Brain microvascular endothelial cell (primary cell): ENCODE measurements at regions not wholly inside any gene's neighbourhood (a gene's known extent, or its start where the extent isn't known, plus 50 kb on each side); places are given as distances from the start of the nearest gene placed in this dataset.

Source experiments
- DNase-seq: peaks from one replicate; pipeline ENCODE4 v3.0.0-alpha.2; 2020
- H3K27ac ChIP-seq: fragments of 250-450 bp; sonication (Bioruptor Pico); 2 replicates; pipeline ENCODE4 v1.5.1; 2020; ENCODE audit warnings: mild to moderate bottlenecking, moderate library complexity
- H3K27me3 ChIP-seq: fragments of 250-450 bp; sonication (Bioruptor Pico); replicated peaks from 2 replicates; pipeline ENCODE4 v1.5.1; 2020; ENCODE audit warnings: mild to moderate bottlenecking
- H3K36me3 ChIP-seq: fragments of 250-450 bp; sonication (Bioruptor Pico); replicated peaks from 2 replicates; pipeline ENCODE4 v1.5.1; 2020; ENCODE audit warnings: mild to moderate bottlenecking
- H3K4me3 ChIP-seq: 2 replicates; pipeline ENCODE4 v1.5.1; 2011; ENCODE audit warnings: low read depth, mild to moderate bottlenecking, control low read depth, low read length, moderate library complexity
- in situ Hi-C: cut with HindIII; loops from 2 replicates; pipeline ENCODE4 v1.10.0; 2017; ENCODE audit warnings: low sequenced_read_pairs, low pct_ligation_motif_present
- TF ChIP-seq, protein P1 (sequence below): IDR thresholded peaks from 2 replicates; pipeline ENCODE4 v1.5.1; 2011; ENCODE audit warnings: low read depth, mild to moderate bottlenecking, moderate library complexity, low read length, control low read depth, inconsistent platforms; ENCODE audit errors: missing control alignments

DNA sequence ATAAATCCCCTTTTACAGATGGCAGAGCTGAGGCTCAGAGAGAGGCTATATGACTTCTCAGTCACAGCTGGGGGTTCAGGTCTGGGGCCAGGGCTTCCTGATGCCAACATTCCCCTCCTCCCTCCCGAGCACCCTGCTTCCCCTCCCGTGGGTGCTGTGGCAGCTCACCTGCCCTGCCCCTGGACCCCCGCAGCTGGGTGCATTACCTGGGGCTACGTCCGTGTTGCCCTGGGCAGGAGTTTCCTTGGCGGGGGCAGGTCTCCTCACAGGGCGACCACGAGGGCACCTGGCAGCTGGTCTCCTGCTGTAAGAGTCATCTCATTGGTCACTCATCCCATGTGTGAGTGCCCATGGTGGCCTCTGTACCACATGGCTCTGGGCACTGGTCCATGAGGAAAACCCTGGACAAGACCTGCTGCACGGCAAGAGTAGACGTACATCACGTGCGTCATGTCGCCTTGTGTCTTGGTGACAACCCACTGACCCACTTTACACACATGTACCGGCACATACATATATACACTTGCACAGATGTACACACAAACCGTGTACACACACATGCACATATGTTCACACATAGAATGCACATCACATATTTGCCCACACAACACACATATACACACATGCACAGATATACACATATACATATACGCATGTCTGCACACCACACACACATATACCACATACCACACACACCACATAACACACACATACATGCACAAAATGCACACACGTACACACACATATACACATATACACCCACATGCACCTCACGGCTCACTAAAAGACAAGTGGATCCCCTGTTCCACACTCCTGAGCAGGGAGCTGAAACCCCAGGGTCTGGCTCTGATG, 134.0 kb downstream of the FOXL1 start:
- Histone ChIP-seq H3K36me3 (no peaks in the 10 kb centered on the region), H3K27me3 (no peaks in the 10 kb centered on the region), H3K4me3 (no peak overlapping the region), H3K27ac (no peak overlapping the region)
- DNase-seq, result no peak
- TF ChIP-seq, protein P1, sequence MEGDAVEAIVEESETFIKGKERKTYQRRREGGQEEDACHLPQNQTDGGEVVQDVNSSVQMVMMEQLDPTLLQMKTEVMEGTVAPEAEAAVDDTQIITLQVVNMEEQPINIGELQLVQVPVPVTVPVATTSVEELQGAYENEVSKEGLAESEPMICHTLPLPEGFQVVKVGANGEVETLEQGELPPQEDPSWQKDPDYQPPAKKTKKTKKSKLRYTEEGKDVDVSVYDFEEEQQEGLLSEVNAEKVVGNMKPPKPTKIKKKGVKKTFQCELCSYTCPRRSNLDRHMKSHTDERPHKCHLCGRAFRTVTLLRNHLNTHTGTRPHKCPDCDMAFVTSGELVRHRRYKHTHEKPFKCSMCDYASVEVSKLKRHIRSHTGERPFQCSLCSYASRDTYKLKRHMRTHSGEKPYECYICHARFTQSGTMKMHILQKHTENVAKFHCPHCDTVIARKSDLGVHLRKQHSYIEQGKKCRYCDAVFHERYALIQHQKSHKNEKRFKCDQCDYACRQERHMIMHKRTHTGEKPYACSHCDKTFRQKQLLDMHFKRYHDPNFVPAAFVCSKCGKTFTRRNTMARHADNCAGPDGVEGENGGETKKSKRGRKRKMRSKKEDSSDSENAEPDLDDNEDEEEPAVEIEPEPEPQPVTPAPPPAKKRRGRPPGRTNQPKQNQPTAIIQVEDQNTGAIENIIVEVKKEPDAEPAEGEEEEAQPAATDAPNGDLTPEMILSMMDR, result no peak
- in situ Hi-C loops, result no loop called here

DNA sequence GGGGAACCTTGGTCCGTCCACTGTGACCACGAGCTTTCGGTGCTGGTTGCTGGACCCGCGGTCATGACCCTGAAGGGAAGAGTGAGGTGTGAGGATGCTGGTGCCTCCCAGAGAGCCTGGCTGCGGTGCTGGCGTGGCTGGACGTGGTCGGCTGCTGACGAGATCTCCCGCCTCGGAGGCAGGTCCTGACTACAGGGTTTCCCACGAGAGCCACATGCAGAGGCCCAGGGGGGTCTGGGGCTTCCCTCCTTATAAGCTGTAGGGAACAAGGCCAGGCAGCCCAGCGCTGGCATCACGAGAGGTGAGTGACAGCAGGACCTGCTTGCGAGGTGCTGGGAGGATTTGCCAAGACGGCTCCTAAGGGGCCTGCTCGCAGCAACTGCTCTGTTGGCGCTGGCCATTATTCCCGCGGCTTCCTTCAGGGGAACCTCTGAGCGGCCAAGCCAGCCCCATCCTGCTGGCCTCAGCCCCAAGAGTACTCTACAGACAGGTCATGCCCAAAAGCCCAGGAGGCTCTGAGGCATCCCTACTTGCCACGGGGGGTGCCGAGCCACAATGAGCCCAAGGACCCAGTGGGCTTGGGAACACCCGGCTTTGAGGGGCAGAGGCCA, 134.8 kb downstream of the FOXL1 start:
- Histone ChIP-seq H3K27me3 (no peaks in the 10 kb centered on the region), H3K4me3 (no peak overlapping the region), H3K27ac (no peak overlapping the region), H3K36me3 (no peaks in the 10 kb centered on the region)
- in situ Hi-C loops, result no loop called here
- TF ChIP-seq, protein P1, result no peak
- DNase-seq, result no peak

DNA sequence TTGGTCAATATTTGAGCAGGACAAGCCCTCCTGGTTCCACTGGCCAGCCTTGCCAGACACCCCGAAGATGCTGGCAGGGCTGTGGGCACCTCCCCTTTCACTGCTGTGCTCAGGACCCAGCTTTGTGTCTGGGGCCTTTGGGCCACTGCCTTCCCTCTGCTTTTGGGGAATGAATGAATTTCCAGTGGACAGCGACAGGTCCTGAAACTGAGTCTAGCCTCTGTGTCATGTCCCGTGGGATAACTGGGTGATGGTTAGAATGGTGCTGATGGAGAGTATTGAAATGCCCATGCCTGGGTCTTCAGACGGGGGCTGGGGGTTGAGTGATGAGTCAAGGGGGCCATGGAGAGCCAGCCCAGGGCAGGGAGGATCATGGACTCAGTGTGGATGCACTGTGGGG, 135.8 kb downstream of the FOXL1 start:
- no peaks in the 10 kb centered on the region for H3K36me3 ChIP-seq
- DNase-seq, result peak; percentile 37
- no peaks in the 10 kb centered on the region for H3K27me3 ChIP-seq
- no peak overlapping the region for H3K4me3 ChIP-seq
- H3K27ac ChIP-seq, result no peak overlapping the region
- in situ Hi-C loops, result no loop called here
- TF ChIP-seq, protein P1, result no peak

DNA sequence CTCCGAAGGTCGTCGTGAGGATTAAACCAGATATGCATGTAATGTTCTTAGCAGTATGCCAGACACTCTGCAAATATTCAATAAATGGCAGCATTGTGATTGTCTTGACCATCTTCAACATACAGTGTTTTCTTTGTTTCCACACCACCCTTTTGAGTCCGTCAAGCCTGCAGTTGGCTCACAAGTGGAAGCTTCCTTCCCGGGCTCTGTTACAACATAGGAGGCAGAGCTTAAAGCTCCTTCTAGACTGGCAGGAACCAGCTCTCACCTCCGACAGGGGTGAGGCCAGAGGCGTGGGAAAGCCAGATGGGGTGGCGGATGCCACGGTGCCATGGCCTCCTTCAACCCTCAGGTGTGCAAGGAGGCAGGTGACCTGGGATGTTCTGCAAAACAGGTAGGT, 138.3 kb downstream of the FOXL1 start:
- in situ Hi-C loops, result no loop called here
- no peak overlapping the region for H3K4me3 ChIP-seq
- H3K27me3 ChIP-seq, result no peaks in the 10 kb centered on the region
- DNase-seq, result no peak
- no peaks in the 10 kb centered on the region for H3K36me3 ChIP-seq
- H3K27ac ChIP-seq, result no peak overlapping the region
- TF ChIP-seq, protein P1, result no peak

DNA sequence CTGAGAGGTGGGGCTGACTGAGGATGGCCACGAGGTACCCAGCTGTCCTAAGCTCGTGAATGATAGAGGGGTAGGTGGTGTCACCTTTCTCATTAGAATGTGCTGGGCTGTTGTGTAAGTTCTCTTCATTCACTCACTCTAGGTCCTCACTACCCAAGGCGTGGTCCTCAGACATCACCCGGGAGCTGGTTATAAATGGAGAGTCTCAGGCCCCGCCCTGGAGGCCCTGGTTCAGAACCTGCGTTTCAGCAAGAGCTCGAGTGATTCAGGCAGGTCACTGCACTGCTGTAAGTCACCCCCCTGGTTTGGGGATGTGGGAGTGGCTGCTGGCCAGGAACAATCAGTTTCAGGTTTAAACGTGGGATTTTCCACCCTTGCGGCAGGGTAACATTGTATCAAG, 139.8 kb downstream of the FOXL1 start:
- Histone ChIP-seq H3K36me3 (no peaks in the 10 kb centered on the region), H3K27ac (no peak overlapping the region), H3K4me3 (no peak overlapping the region), H3K27me3 (no peaks in the 10 kb centered on the region)
- DNase-seq, result no peak
- in situ Hi-C loops, result no loop called here
- TF ChIP-seq, protein P1, result no peak
